DOHH2 (cell line): ENCODE measurements at regions not wholly inside any gene's neighbourhood (a gene's known extent, or its start where the extent isn't known, plus 50 kb on each side); places are given as distances from the start of the nearest gene placed in this dataset.

ENCODE experiments used
- H3F3A ChIP-seq: fragments of 200-600 bp; sonication (generic), shearing (Covaris generic); 2 replicates; pipeline ENCODE4 v1.6.0; 2016; ENCODE audit warnings: antibody characterized with exemption, mild to moderate bottlenecking; ENCODE audit not compliant: control insufficient read depth, insufficient read depth
- H3K27ac ChIP-seq: fragments of 200-600 bp; sonication (generic); 2 replicates; pipeline ENCODE4 v1.5.1; 2014; ENCODE audit warnings: low read depth, mild to moderate bottlenecking, low read length, moderate library complexity
- H3K27me3 ChIP-seq: fragments of 200-600 bp; sonication (generic); 2 replicates; pipeline ENCODE4 v1.6.1; 2014; ENCODE audit warnings: mild to moderate bottlenecking, low read length, mixed read lengths; ENCODE audit not compliant: control insufficient read depth
- H3K36me3 ChIP-seq: fragments of 200-600 bp; sonication (generic); 2 replicates; pipeline ENCODE4 v1.6.1; 2014; ENCODE audit warnings: mild to moderate bottlenecking, low read length, moderate library complexity, mixed read lengths; ENCODE audit not compliant: control insufficient read depth
- H3K4me1 ChIP-seq: fragments of 200-600 bp; sonication (generic); 2 replicates; pipeline ENCODE4 v1.6.1; 2014; ENCODE audit warnings: mild to moderate bottlenecking, low read length, mixed read lengths; ENCODE audit not compliant: control insufficient read depth
- H3K4me2 ChIP-seq: fragments of 200-600 bp; sonication (generic); 2 replicates; pipeline ENCODE4 v1.6.0; 2014; ENCODE audit warnings: mild to moderate bottlenecking, low read length, moderate library complexity
- H3K4me3 ChIP-seq: fragments of 200-600 bp; sonication (generic); 2 replicates; pipeline ENCODE4 v1.5.1; 2014; ENCODE audit warnings: mild to moderate bottlenecking, low read length, mixed read lengths
- H3K79me2 ChIP-seq: fragments of 200-600 bp; sonication (generic); 2 replicates; pipeline ENCODE4 v1.6.1; 2014; ENCODE audit warnings: mild to moderate bottlenecking, low read length, mixed read lengths; ENCODE audit not compliant: control insufficient read depth
- H3K9me2 ChIP-seq: fragments of 200-600 bp; sonication (generic); replicated peaks from 2 replicates; pipeline ENCODE4 v1.6.1; 2014; ENCODE audit warnings: mild to moderate bottlenecking, low read length, mixed read lengths; ENCODE audit not compliant: control insufficient read depth
- H3K9me3 ChIP-seq: fragments of 200-600 bp; sonication (generic); 2 replicates; pipeline ENCODE4 v1.6.1; 2014; ENCODE audit warnings: antibody characterized with exemption, low read length, mixed read lengths; ENCODE audit not compliant: control insufficient read depth, insufficient read depth
- H4K20me1 ChIP-seq: fragments of 200-600 bp; sonication (generic); 2 replicates; pipeline ENCODE4 v1.6.0; 2014; ENCODE audit warnings: low read depth, mild to moderate bottlenecking, antibody characterized with exemption, low read length, moderate library complexity; ENCODE audit not compliant: control insufficient read depth, insufficient read depth
- EZH2phosphoT487 ChIP-seq: fragments of 200-600 bp; sonication (generic); IDR thresholded peaks from 2 replicates; pipeline ENCODE4 v1.6.1; 2017; ENCODE audit warnings: borderline replicate concordance, mild to moderate bottlenecking, antibody characterized with exemption, low read length, moderate library complexity, mixed read lengths
- TF ChIP-seq, protein P1 (sequence below): fragments of 200-600 bp; sonication (generic); IDR thresholded peaks from one replicate; pipeline ENCODE4 v1.5.1; 2014; ENCODE audit warnings: antibody characterized with exemption, mild to moderate bottlenecking, low read depth, low read length; ENCODE audit not compliant: poor library complexity, severe bottlenecking

- H3K36me3 ChIP-seq: no peaks in the 10 kb centered on the region
- H3K4me1 ChIP-seq: peaks cover 31% of the 10 kb centered on the region
- TF ChIP-seq, protein P1, sequence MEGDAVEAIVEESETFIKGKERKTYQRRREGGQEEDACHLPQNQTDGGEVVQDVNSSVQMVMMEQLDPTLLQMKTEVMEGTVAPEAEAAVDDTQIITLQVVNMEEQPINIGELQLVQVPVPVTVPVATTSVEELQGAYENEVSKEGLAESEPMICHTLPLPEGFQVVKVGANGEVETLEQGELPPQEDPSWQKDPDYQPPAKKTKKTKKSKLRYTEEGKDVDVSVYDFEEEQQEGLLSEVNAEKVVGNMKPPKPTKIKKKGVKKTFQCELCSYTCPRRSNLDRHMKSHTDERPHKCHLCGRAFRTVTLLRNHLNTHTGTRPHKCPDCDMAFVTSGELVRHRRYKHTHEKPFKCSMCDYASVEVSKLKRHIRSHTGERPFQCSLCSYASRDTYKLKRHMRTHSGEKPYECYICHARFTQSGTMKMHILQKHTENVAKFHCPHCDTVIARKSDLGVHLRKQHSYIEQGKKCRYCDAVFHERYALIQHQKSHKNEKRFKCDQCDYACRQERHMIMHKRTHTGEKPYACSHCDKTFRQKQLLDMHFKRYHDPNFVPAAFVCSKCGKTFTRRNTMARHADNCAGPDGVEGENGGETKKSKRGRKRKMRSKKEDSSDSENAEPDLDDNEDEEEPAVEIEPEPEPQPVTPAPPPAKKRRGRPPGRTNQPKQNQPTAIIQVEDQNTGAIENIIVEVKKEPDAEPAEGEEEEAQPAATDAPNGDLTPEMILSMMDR: no peak
- TF ChIP-seq EZH2phosphoT487: no peak
- H3K4me3 ChIP-seq: no peak overlapping the region
- peaks cover 4% of the 10 kb centered on the region for H3F3A ChIP-seq
- no peaks in the 10 kb centered on the region for H3K9me2 ChIP-seq
- peaks cover 6% of the 10 kb centered on the region; the same call in 1 of the 2 replicates for H3K9me3 ChIP-seq
- no peak overlapping the region for H3K27ac ChIP-seq
- no peaks in the 10 kb centered on the region for H3K27me3 ChIP-seq
- H3K79me2 ChIP-seq: no peaks in the 10 kb centered on the region
- no peaks in the 10 kb centered on the region for H4K20me1 ChIP-seq
- no peak overlapping the region for H3K4me2 ChIP-seq
Observed at GRCh38 chr2:234559609-234560008, 62.7 kb upstream of the ARL4C start.

- Histone ChIP-seq H3K36me3 (no peaks in the 10 kb centered on the region), H3F3A (no peaks in the 10 kb centered on the region), H3K4me1 (peaks cover 21% of the 10 kb centered on the region), H3K27ac (no peak overlapping the region), H3K9me2 (no peaks in the 10 kb centered on the region), H3K4me3 (no peak overlapping the region), H3K9me3 (peaks cover 6% of the 10 kb centered on the region; the same call in 1 of the 2 replicates), H4K20me1 (no peaks in the 10 kb centered on the region), H3K79me2 (no peaks in the 10 kb centered on the region), H3K27me3 (no peaks in the 10 kb centered on the region), H3K4me2 (no peak overlapping the region)
- TF ChIP-seq, protein P1: no peak
- no peak for TF ChIP-seq EZH2phosphoT487
Observed at GRCh38 chr2:234558642-234559041, 61.8 kb upstream of the ARL4C start.

GRCh38 chr2:234556848-234557573 is 60.1 kb upstream of the ARL4C start:
- Histone ChIP-seq H3K36me3 (no peaks in the 10 kb centered on the region), H3K9me2 (no peaks in the 10 kb centered on the region), H3K27me3 (no peaks in the 10 kb centered on the region), H3K4me2 (no peak overlapping the region), H3K79me2 (no peaks in the 10 kb centered on the region), H3K4me1 (peaks cover 20% of the 10 kb centered on the region), H3F3A (no peaks in the 10 kb centered on the region), H4K20me1 (no peaks in the 10 kb centered on the region), H3K27ac (no peak overlapping the region), H3K4me3 (no peak overlapping the region), H3K9me3 (peaks cover 6% of the 10 kb centered on the region; the same call in 1 of the 2 replicates)
- TF ChIP-seq, protein P1: no peak
- no peak for TF ChIP-seq EZH2phosphoT487
